Osteoblast (primary cell): ENCODE measurements at regions not wholly inside any gene's neighbourhood (a gene's known extent, or its start where the extent isn't known, plus 50 kb on each side); places are given as distances from the start of the nearest gene placed in this dataset.

ENCODE experiments used
- DNase-seq: peaks from one replicate; pipeline ENCODE4 v3.0.0; 2011; ENCODE audit warnings: low spot score, mixed read lengths; ENCODE audit not compliant: insufficient read length; ENCODE audit errors: missing footprints
- H2AFZ ChIP-seq: 2 replicates; pipeline ENCODE4 v1.6.0; 2011; ENCODE audit warnings: mild to moderate bottlenecking, low read length
- H3K27ac ChIP-seq: 2 replicates; pipeline ENCODE4 v1.5.1; 2011; ENCODE audit warnings: mild to moderate bottlenecking, low read depth, low read length, moderate library complexity
- H3K27me3 ChIP-seq: 2 replicates; pipeline ENCODE4 v1.6.0; 2012; ENCODE audit warnings: mild to moderate bottlenecking, control low read depth, inconsistent platforms, low read length, moderate library complexity; ENCODE audit not compliant: insufficient read depth
- H3K36me3 ChIP-seq: 2 replicates; pipeline ENCODE4 v1.5.1; 2011; ENCODE audit warnings: mild to moderate bottlenecking, low read length, control low read depth, moderate library complexity; ENCODE audit not compliant: insufficient read depth
- H3K4me1 ChIP-seq: 2 replicates; pipeline ENCODE4 v1.5.1; 2011; ENCODE audit warnings: mild to moderate bottlenecking, low read length, control low read depth, moderate library complexity; ENCODE audit not compliant: insufficient read depth
- H3K4me2 ChIP-seq: 2 replicates; pipeline ENCODE4 v1.6.0; 2011; ENCODE audit warnings: mild to moderate bottlenecking, low read length; ENCODE audit not compliant: insufficient read depth
- H3K4me3 ChIP-seq: fragments of 200-600 bp; sonication (generic); 3 replicates; pipeline ENCODE4 v1.5.1; 2012; ENCODE audit warnings: mild to moderate bottlenecking, low read length, inconsistent platforms; ENCODE audit not compliant: insufficient read depth
- H3K79me2 ChIP-seq: 2 replicates; pipeline ENCODE4 v1.6.0; 2012; ENCODE audit warnings: mild to moderate bottlenecking, low read length, control low read depth, inconsistent platforms; ENCODE audit not compliant: insufficient read depth
- H3K9me3 ChIP-seq: 2 replicates; pipeline ENCODE4 v1.5.1; 2011; ENCODE audit warnings: low read depth, low read length, control low read depth
- H4K20me1 ChIP-seq: 2 replicates; pipeline ENCODE4 v1.6.0; 2012; ENCODE audit warnings: mild to moderate bottlenecking, low read length, control low read depth; ENCODE audit not compliant: insufficient read depth
- CTCF ChIP-seq: IDR thresholded peaks from 2 replicates; pipeline ENCODE4 v1.5.1; 2011; ENCODE audit warnings: mild to moderate bottlenecking, low read depth, low read length, moderate library complexity; ENCODE audit errors: extremely low read depth

GRCh38 chr1:69410893-69411292 lies 156.8 kb upstream of the LRRC7 start:
- Histone ChIP-seq H3K36me3 (no peaks in the 10 kb centered on the region), H3K27ac (no peak overlapping the region), H3K79me2 (no peaks in the 10 kb centered on the region), H3K4me1 (no peaks in the 10 kb centered on the region), H3K4me3 (no peak overlapping the region), H2AFZ (no peak overlapping the region), H4K20me1 (no peaks in the 10 kb centered on the region), H3K9me3 (no peaks in the 10 kb centered on the region), H3K27me3 (no peaks in the 10 kb centered on the region), H3K4me2 (no peak overlapping the region)
- DNase-seq: no peak
- no peak for TF ChIP-seq CTCF

- no peak overlapping the region for H3K4me2 ChIP-seq
- TF ChIP-seq CTCF: no peak
- H3K4me1 ChIP-seq: no peaks in the 10 kb centered on the region
- no peak overlapping the region for H3K4me3 ChIP-seq
- H3K27ac ChIP-seq: no peak overlapping the region
- H4K20me1 ChIP-seq: no peaks in the 10 kb centered on the region
- H2AFZ ChIP-seq: no peak overlapping the region
- DNase-seq: no peak
- H3K9me3 ChIP-seq: no peaks in the 10 kb centered on the region
- no peaks in the 10 kb centered on the region for H3K36me3 ChIP-seq
- H3K27me3 ChIP-seq: no peaks in the 10 kb centered on the region
- no peaks in the 10 kb centered on the region for H3K79me2 ChIP-seq
Measured at GRCh38 chr1:69411617-69412016, 156.1 kb upstream of the LRRC7 start.

- H3K36me3 ChIP-seq: no peaks in the 10 kb centered on the region
- no peak overlapping the region for H3K27ac ChIP-seq
- TF ChIP-seq CTCF: no peak
- no peaks in the 10 kb centered on the region for H3K4me1 ChIP-seq
- H4K20me1 ChIP-seq: no peaks in the 10 kb centered on the region
- no peaks in the 10 kb centered on the region for H3K27me3 ChIP-seq
- H3K79me2 ChIP-seq: no peaks in the 10 kb centered on the region
- no peak overlapping the region for H3K4me2 ChIP-seq
- no peaks in the 10 kb centered on the region for H3K9me3 ChIP-seq
- DNase-seq: no peak
- no peak overlapping the region for H3K4me3 ChIP-seq
- H2AFZ ChIP-seq: no peak overlapping the region
Measured at GRCh38 chr1:69413129-69413528, 154.6 kb upstream of the LRRC7 start.

DNA sequence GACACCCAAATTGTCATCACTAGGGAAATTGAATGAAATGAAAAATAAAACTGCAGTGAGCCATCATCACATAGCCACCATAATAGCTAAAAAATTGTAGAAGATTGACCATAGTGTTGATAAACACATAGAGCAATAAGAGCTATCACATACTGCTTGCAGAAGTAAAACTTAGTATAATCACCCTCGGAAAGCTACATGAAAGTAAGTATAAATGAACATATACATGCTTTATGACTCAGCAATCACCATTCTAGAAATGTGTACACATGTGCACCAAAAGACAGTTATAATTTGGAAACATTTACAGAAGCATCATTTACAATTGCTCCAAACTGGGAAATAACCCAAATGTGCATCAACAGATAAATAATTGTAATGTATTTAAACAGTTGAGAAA lies 153.1 kb upstream of the LRRC7 start:
- Histone ChIP-seq H4K20me1 (no peaks in the 10 kb centered on the region), H3K9me3 (no peaks in the 10 kb centered on the region), H2AFZ (no peak overlapping the region), H3K4me1 (no peaks in the 10 kb centered on the region), H3K36me3 (no peaks in the 10 kb centered on the region), H3K27me3 (no peaks in the 10 kb centered on the region), H3K4me3 (no peak overlapping the region), H3K27ac (no peak overlapping the region), H3K4me2 (no peak overlapping the region), H3K79me2 (no peaks in the 10 kb centered on the region)
- TF ChIP-seq CTCF: no peak
- DNase-seq: no peak
